HEK293 (cell line): ENCODE measurements at regions not wholly inside any gene's neighbourhood (a gene's known extent, or its start where the extent isn't known, plus 50 kb on each side); places are given as distances from the start of the nearest gene placed in this dataset.

Experiments used
- CTCF ChIA-PET: fragments of 350-600 bp; formaldehyde crosslinking; extraction: SDS; loops from one replicate; lab custom pipeline; 2021; ENCODE audit warnings: antibody characterized with exemption; lab: Yijun Ruan, JAX
- POLR2A ChIA-PET: fragments of 300-600 bp; formaldehyde crosslinking; extraction: SDS; loops from one replicate; lab custom pipeline; 2020; ENCODE audit warnings: antibody characterized with exemption, inconsistent platforms; lab: Yijun Ruan, JAX
- H3K27ac ChIP-seq: fragments of 200-500 bp; sonication (Bioruptor generic); 2 replicates; pipeline ENCODE4 v1.5.1; 2014; ENCODE audit warnings: low read depth, low read length, control low read depth, inconsistent platforms; ENCODE audit errors: extremely low read depth
- H3K36me3 ChIP-seq, 2 experiments: fragments of 200-500 bp in 1 of 2; sonication (Bioruptor generic) in 1 of 2; 1 replicate in 1 of 2; 2 replicates in 1 of 2; pipeline ENCODE4 v1.5.1; 2014 to 2017; ENCODE audit warnings: inconsistent platforms in 2 of 2, low read length in 2 of 2; ENCODE audit not compliant: control insufficient read depth in 2 of 2, insufficient read depth in 1 of 2
- H3K4me1 ChIP-seq: fragments of 200-500 bp; sonication (Bioruptor generic); 2 replicates; pipeline ENCODE4 v1.5.1; 2014; ENCODE audit warnings: mild to moderate bottlenecking, low read length, inconsistent platforms; ENCODE audit not compliant: control insufficient read depth, insufficient read depth
- H3K4me3 ChIP-seq: 2 replicates; pipeline ENCODE4 v1.5.1; 2011; ENCODE audit warnings: low read depth, mild to moderate bottlenecking, control low read depth, low read length, moderate library complexity
- H3K9me3 ChIP-seq: fragments of 200-500 bp; sonication (Bioruptor generic); 2 replicates; pipeline ENCODE4 v1.5.1; 2014; ENCODE audit warnings: low read depth, low read length, inconsistent platforms; ENCODE audit not compliant: control insufficient read depth, insufficient read depth
- KLF16 ChIP-seq: fragments of 450-650 bp; formaldehyde crosslinking; IDR thresholded peaks from 2 replicates; pipeline ENCODE4 v1.5.1; 2017; ENCODE audit warnings: missing biosample characterization, missing genetic modification characterization
- ZEB2 ChIP-seq: fragments of 450-650 bp; formaldehyde crosslinking; IDR thresholded peaks from 2 replicates; pipeline ENCODE4 v1.5.1; 2016; ENCODE audit warnings: missing biosample characterization, missing genetic modification characterization
- ZNF10 ChIP-seq: fragments of 450-650 bp; formaldehyde crosslinking; IDR thresholded peaks from 2 replicates; pipeline ENCODE4 v1.5.1; 2017; ENCODE audit warnings: missing biosample characterization, missing genetic modification characterization
- ZNF133 ChIP-seq: fragments of 450-650 bp; formaldehyde crosslinking; IDR thresholded peaks from 2 replicates; pipeline ENCODE4 v1.5.1; 2016; ENCODE audit warnings: missing biosample characterization, missing genetic modification characterization
- ZNF138 ChIP-seq: fragments of 450-650 bp; formaldehyde crosslinking; IDR thresholded peaks from 2 replicates; pipeline ENCODE4 v1.5.1; 2016; ENCODE audit warnings: missing biosample characterization, missing genetic modification characterization, borderline replicate concordance
- ZNF214 ChIP-seq: fragments of 450-650 bp; formaldehyde crosslinking; IDR thresholded peaks from 2 replicates; pipeline ENCODE4 v1.5.1; 2017; ENCODE audit warnings: missing biosample characterization, mild to moderate bottlenecking, missing genetic modification characterization, borderline replicate concordance
- ZNF324 ChIP-seq: fragments of 450-650 bp; formaldehyde crosslinking; IDR thresholded peaks from 2 replicates; pipeline ENCODE4 v1.5.1; 2016; ENCODE audit warnings: missing biosample characterization, missing genetic modification characterization
- ZNF350 ChIP-seq: fragments of 450-650 bp; formaldehyde crosslinking; IDR thresholded peaks from 2 replicates; pipeline ENCODE4 v1.5.0; 2017; ENCODE audit warnings: missing biosample characterization, mild to moderate bottlenecking, missing genetic modification characterization
- ZNF366 ChIP-seq: fragments of 450-650 bp; formaldehyde crosslinking; conservative IDR thresholded peaks from 2 replicates; pipeline ENCODE4 v1.5.1; 2016; ENCODE audit warnings: missing biosample characterization, missing genetic modification characterization
- ZNF48 ChIP-seq: fragments of 450-650 bp; formaldehyde crosslinking; IDR thresholded peaks from 2 replicates; pipeline ENCODE4 v1.5.1; 2016; ENCODE audit warnings: missing biosample characterization, missing genetic modification characterization
- ZNF596 ChIP-seq: fragments of 450-650 bp; IDR thresholded peaks from 2 replicates; pipeline ENCODE4 v1.5.0; 2018; ENCODE audit warnings: missing biosample characterization, mild to moderate bottlenecking, missing genetic modification characterization, moderate library complexity
- ZNF629 ChIP-seq: fragments of 450-650 bp; formaldehyde crosslinking; IDR thresholded peaks from 2 replicates; pipeline ENCODE4 v1.5.1; 2017; ENCODE audit warnings: missing biosample characterization, missing genetic modification characterization
- ZNF658 ChIP-seq: fragments of 450-650 bp; formaldehyde crosslinking; IDR thresholded peaks from 2 replicates; pipeline ENCODE4; 2016; ENCODE audit warnings: missing biosample characterization, missing genetic modification characterization
- ZNF791 ChIP-seq: fragments of 450-650 bp; formaldehyde crosslinking; IDR thresholded peaks from 2 replicates; pipeline ENCODE4 v1.5.1; 2016; ENCODE audit warnings: missing biosample characterization, missing genetic modification characterization
- ZNF792 ChIP-seq: fragments of 450-650 bp; formaldehyde crosslinking; IDR thresholded peaks from 2 replicates; pipeline ENCODE4 v1.5.1; 2016; ENCODE audit warnings: missing biosample characterization, missing genetic modification characterization
- TF ChIP-seq, protein P1 (sequence below): fragments of 450-650 bp; formaldehyde crosslinking; IDR thresholded peaks from 2 replicates; pipeline ENCODE4 v1.5.1; 2016; ENCODE audit warnings: missing biosample characterization, missing genetic modification characterization, borderline replicate concordance
- TF ChIP-seq, protein P2 (sequence below): fragments of 450-650 bp; formaldehyde crosslinking; IDR thresholded peaks from 2 replicates; pipeline ENCODE4 v1.5.1; 2016; ENCODE audit warnings: missing biosample characterization, missing genetic modification characterization
- TF ChIP-seq, protein P3 (sequence below): fragments of 450-650 bp; formaldehyde crosslinking; IDR thresholded peaks from 2 replicates; pipeline ENCODE4 v1.5.1; 2017; ENCODE audit warnings: missing biosample characterization, missing genetic modification characterization

DNA sequence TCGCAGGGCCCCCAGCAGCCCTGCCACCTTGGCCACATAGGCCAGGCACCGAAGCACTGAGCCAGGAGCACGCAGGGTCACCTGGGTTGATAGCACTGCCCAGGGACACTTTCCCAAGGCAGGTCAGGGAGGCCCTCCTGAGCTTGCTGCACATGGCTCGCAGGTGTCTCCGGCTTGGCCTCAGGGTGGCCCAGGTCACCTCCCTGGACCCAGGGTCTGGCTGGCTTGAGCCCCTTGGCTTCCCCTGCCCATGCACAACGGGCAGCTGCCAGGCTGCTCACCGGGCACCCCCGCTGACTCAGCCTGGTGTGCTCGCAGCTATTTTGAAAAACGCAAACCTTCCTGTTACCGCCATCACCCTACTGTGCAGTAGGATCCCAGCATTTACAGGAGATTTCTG is 502.3 kb downstream of the EIPR1 start:
- Histone ChIP-seq H3K27ac (no peak overlapping the region), H3K4me1 (no peaks in the 10 kb centered on the region), H3K36me3 (no peaks in the 10 kb centered on the region), H3K4me3 (no peak overlapping the region), H3K9me3 (no peaks in the 10 kb centered on the region)
- POLR2A ChIA-PET, result interaction anchor here (0.5 kb wide), 1 partner anchor 278 kb away, joined by 8 read pairs; no protein-coding TSS in a partner anchor
- TF ChIP-seq ZNF596 (tag by site-specific recombination) (no peak), ZNF366 (tag by site-specific recombination) (no peak)
- CTCF ChIA-PET, result no interaction called here

DNA sequence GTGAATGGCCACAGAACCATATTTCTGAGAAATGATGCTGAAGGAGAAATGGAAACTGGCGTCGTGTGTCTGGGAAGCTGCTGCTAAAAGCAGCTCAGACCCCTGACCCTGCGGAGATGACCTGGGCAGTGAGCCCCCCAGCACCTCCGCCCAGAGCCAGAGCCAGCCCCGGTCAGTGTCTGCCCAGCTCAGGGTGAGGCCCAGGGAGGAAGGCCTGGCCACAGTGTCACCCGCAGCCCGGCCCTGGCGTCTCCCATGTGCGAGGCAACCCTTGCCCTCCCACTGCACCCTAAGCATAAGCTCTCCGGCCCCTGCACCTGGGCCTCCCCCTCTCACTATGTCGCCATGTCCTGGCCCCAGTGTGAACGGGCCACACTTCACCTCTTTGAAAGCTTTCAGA is 502.8 kb downstream of the EIPR1 start:
- ChIA-PET POLR2A (interaction anchor here (0.5 kb wide), 1 partner anchor 278 kb away, joined by 8 read pairs; no protein-coding TSS in a partner anchor), CTCF (no interaction called here)
- Histone ChIP-seq H3K36me3 (no peaks in the 10 kb centered on the region), H3K27ac (no peak overlapping the region), H3K4me1 (no peaks in the 10 kb centered on the region), H3K4me3 (no peak overlapping the region), H3K9me3 (no peaks in the 10 kb centered on the region)
- TF ChIP-seq ZNF138 (no peak), ZNF324 (tag by site-specific recombination) (no peak), ZNF350 (tag by site-specific recombination) (no peak), ZNF10 (tag by site-specific recombination) (no peak), ZNF214 (tag by site-specific recombination) (no peak), ZNF629 (no peak)
- TF ChIP-seq, protein P1, sequence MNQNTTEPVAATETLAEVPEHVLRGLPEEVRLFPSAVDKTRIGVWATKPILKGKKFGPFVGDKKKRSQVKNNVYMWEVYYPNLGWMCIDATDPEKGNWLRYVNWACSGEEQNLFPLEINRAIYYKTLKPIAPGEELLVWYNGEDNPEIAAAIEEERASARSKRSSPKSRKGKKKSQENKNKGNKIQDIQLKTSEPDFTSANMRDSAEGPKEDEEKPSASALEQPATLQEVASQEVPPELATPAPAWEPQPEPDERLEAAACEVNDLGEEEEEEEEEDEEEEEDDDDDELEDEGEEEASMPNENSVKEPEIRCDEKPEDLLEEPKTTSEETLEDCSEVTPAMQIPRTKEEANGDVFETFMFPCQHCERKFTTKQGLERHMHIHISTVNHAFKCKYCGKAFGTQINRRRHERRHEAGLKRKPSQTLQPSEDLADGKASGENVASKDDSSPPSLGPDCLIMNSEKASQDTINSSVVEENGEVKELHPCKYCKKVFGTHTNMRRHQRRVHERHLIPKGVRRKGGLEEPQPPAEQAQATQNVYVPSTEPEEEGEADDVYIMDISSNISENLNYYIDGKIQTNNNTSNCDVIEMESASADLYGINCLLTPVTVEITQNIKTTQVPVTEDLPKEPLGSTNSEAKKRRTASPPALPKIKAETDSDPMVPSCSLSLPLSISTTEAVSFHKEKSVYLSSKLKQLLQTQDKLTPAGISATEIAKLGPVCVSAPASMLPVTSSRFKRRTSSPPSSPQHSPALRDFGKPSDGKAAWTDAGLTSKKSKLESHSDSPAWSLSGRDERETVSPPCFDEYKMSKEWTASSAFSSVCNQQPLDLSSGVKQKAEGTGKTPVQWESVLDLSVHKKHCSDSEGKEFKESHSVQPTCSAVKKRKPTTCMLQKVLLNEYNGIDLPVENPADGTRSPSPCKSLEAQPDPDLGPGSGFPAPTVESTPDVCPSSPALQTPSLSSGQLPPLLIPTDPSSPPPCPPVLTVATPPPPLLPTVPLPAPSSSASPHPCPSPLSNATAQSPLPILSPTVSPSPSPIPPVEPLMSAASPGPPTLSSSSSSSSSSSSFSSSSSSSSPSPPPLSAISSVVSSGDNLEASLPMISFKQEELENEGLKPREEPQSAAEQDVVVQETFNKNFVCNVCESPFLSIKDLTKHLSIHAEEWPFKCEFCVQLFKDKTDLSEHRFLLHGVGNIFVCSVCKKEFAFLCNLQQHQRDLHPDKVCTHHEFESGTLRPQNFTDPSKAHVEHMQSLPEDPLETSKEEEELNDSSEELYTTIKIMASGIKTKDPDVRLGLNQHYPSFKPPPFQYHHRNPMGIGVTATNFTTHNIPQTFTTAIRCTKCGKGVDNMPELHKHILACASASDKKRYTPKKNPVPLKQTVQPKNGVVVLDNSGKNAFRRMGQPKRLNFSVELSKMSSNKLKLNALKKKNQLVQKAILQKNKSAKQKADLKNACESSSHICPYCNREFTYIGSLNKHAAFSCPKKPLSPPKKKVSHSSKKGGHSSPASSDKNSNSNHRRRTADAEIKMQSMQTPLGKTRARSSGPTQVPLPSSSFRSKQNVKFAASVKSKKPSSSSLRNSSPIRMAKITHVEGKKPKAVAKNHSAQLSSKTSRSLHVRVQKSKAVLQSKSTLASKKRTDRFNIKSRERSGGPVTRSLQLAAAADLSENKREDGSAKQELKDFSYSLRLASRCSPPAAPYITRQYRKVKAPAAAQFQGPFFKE (tag by site-specific recombination), result no peak

- POLR2A ChIA-PET, result no interaction called here
Observed at GRCh38 chr2:2874341-2874740, 503.3 kb downstream of the EIPR1 start.

More at GRCh38 chr2:2874341-2874740, 503.3 kb downstream of the EIPR1 start:
- H3K4me3 ChIP-seq, result no peak overlapping the region
- H3K9me3 ChIP-seq, result no peaks in the 10 kb centered on the region
- no peak overlapping the region for H3K27ac ChIP-seq
- CTCF ChIA-PET, result no interaction called here
- H3K4me1 ChIP-seq, result no peaks in the 10 kb centered on the region
- no peaks in the 10 kb centered on the region for H3K36me3 ChIP-seq
- no peak for TF ChIP-seq ZEB2 (tag by site-specific recombination)
- TF ChIP-seq, protein P2, sequence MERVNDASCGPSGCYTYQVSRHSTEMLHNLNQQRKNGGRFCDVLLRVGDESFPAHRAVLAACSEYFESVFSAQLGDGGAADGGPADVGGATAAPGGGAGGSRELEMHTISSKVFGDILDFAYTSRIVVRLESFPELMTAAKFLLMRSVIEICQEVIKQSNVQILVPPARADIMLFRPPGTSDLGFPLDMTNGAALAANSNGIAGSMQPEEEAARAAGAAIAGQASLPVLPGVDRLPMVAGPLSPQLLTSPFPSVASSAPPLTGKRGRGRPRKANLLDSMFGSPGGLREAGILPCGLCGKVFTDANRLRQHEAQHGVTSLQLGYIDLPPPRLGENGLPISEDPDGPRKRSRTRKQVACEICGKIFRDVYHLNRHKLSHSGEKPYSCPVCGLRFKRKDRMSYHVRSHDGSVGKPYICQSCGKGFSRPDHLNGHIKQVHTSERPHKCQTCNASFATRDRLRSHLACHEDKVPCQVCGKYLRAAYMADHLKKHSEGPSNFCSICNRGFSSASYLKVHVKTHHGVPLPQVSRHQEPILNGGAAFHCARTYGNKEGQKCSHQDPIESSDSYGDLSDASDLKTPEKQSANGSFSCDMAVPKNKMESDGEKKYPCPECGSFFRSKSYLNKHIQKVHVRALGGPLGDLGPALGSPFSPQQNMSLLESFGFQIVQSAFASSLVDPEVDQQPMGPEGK (tag by site-specific recombination), result no peak
- TF ChIP-seq ZNF133 (tag by site-specific recombination), result no peak
- no peak for TF ChIP-seq ZNF792
- no peak for TF ChIP-seq ZNF791 (tag by site-specific recombination)
- no peak for TF ChIP-seq KLF16 (tag by site-specific recombination)
- TF ChIP-seq, protein P3, sequence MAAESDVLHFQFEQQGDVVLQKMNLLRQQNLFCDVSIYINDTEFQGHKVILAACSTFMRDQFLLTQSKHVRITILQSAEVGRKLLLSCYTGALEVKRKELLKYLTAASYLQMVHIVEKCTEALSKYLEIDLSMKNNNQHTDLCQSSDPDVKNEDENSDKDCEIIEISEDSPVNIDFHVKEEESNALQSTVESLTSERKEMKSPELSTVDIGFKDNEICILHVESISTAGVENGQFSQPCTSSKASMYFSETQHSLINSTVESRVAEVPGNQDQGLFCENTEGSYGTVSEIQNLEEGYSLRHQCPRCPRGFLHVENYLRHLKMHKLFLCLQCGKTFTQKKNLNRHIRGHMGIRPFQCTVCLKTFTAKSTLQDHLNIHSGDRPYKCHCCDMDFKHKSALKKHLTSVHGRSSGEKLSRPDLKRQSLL (tag by site-specific recombination), result no peak
- TF ChIP-seq ZNF658 (tag by site-specific recombination), result no peak
- no peak for TF ChIP-seq ZNF48 (tag by site-specific recombination)
